ENCODE measurements at regions not wholly inside any gene's neighbourhood (a gene's known extent, or its start where the extent isn't known, plus 50 kb on each side); places are given as distances from the start of the nearest gene placed in this dataset.
"Not testable (repeated sequence)": the region's sequence is repeated elsewhere in the genome, so short reads cannot be mapped to it uniquely, and the experiment has no call there.

GRCh38 chr7:91713669-91714068 lies 166.8 kb downstream of the MTERF1 start:
- Histone ChIP-seq H3K9me3 (peaks cover 0 to 17% (median 0%) of the 10 kb centered on the region in 3 donors), H3K27me3 (no peaks in the 10 kb centered on the region), H3K36me3 (no peaks in the 10 kb centered on the region), H3K27ac (no peak overlapping the region), H3K4me1 (no peaks in the 10 kb centered on the region), H3K4me3 (no peak overlapping the region)
- TF ChIP-seq POLR2AphosphoS5 (IDR thresholded peaks at IDR 0.05) (no peak), POLR2A (IDR thresholded peaks at IDR 0.05) (no peak), CTCF (IDR thresholded peaks at IDR 0.05) (no peak), EP300 (IDR thresholded peaks at IDR 0.05) (no peak)
- ATAC-seq: no peak

- Histone ChIP-seq H3K4me3 (no peak overlapping the region), H3K4me1 (no peaks in the 10 kb centered on the region), H3K36me3 (no peaks in the 10 kb centered on the region), H3K9me3 (peaks cover 0 to 16% (median 0%) of the 10 kb centered on the region in 3 donors), H3K27me3 (no peaks in the 10 kb centered on the region), H3K27ac (no peak overlapping the region)
- 82 to 100% methylated on average over 2 of the region's 2 CpGs for WGBS, 2 donors (ENCODE audit: low coverage in 1 of 2)
- ATAC-seq: no peak
- no peak for TF ChIP-seq POLR2AphosphoS5 (IDR thresholded peaks at IDR 0.05)
- TF ChIP-seq CTCF (IDR thresholded peaks at IDR 0.05): no peak
- no peak for TF ChIP-seq EP300 (IDR thresholded peaks at IDR 0.05)
- TF ChIP-seq POLR2A (IDR thresholded peaks at IDR 0.05): no peak
Measured at GRCh38 chr7:91717681-91718470, 162.6 kb downstream of the MTERF1 start.

GRCh38 chr7:91719008-91719407 lies 161.5 kb downstream of the MTERF1 start:
- H3K4me3 ChIP-seq: no peak overlapping the region
- 77 to 89% methylated on average over 1 of the region's 1 CpG for WGBS, 2 donors (ENCODE audit: low coverage in 1 of 2)
- TF ChIP-seq CTCF (IDR thresholded peaks at IDR 0.05) (no peak), POLR2AphosphoS5 (IDR thresholded peaks at IDR 0.05) (no peak), EP300 (IDR thresholded peaks at IDR 0.05) (no peak), POLR2A (IDR thresholded peaks at IDR 0.05) (no peak)
- H3K4me1 ChIP-seq: no peaks in the 10 kb centered on the region
- H3K9me3 ChIP-seq: peaks cover 0 to 26% (median 0%) of the 10 kb centered on the region in 3 donors
- H3K27ac ChIP-seq: no peak overlapping the region
- no peaks in the 10 kb centered on the region for H3K27me3 ChIP-seq
- ATAC-seq: no peak
- no peaks in the 10 kb centered on the region for H3K36me3 ChIP-seq

- Histone ChIP-seq H3K9me3 (peaks cover 0 to 37% (median 0%) of the 10 kb centered on the region in 3 donors), H3K4me3 (no peak overlapping the region), H3K4me1 (no peaks in the 10 kb centered on the region), H3K36me3 (no peaks in the 10 kb centered on the region), H3K27me3 (no peaks in the 10 kb centered on the region), H3K27ac (no peak overlapping the region)
- TF ChIP-seq EP300 (IDR thresholded peaks at IDR 0.05): no peak
- TF ChIP-seq POLR2AphosphoS5 (IDR thresholded peaks at IDR 0.05): no peak
- TF ChIP-seq CTCF (IDR thresholded peaks at IDR 0.05): no peak
- TF ChIP-seq POLR2A (IDR thresholded peaks at IDR 0.05): no peak
- 53% methylated on average over 2 of the region's 3 CpGs; no CpG with 5 or more reads in 1 of the 2 donors for whole genome bisulfite sequencing, 2 donors (ENCODE audit: low coverage in 1 of 2)
- no peak for ATAC-seq
Measured at GRCh38 chr7:91720260-91720937, 160.1 kb downstream of the MTERF1 start.

GRCh38 chr7:91722831-91723230 lies 157.7 kb downstream of the MTERF1 start:
- H3K27ac ChIP-seq: no peak overlapping the region
- H3K4me1 ChIP-seq: no peaks in the 10 kb centered on the region
- no peaks in the 10 kb centered on the region for H3K36me3 ChIP-seq
- ATAC-seq: no peak
- H3K4me3 ChIP-seq: no peak overlapping the region
- H3K27me3 ChIP-seq: no peaks in the 10 kb centered on the region
- TF ChIP-seq CTCF (IDR thresholded peaks at IDR 0.05): no peak
- no peak for TF ChIP-seq EP300 (IDR thresholded peaks at IDR 0.05)
- TF ChIP-seq POLR2A (IDR thresholded peaks at IDR 0.05): no peak
- TF ChIP-seq POLR2AphosphoS5 (IDR thresholded peaks at IDR 0.05): no peak
- peaks cover 0 to 42% (median 0%) of the 10 kb centered on the region in 3 donors for H3K9me3 ChIP-seq

GRCh38 chr7:91729046-91729445 lies 151.5 kb downstream of the MTERF1 start:
- peaks cover 0 to 21% (median 0%) of the 10 kb centered on the region in 3 donors for H3K9me3 ChIP-seq
- ATAC-seq, H3K27me3 ChIP-seq, H3K4me3 ChIP-seq, H3K27ac ChIP-seq, H3K36me3 ChIP-seq, H3K4me1 ChIP-seq: not testable (repeated sequence)
- WGBS, 2 donors (ENCODE audit: low coverage in 1 of 2): 100% methylated on average over 2 of the region's 2 CpGs

Data from gastroesophageal sphincter (tissue), 4 donors.